Skeletal muscle satellite cell (primary cell): ENCODE measurements at regions not wholly inside any gene's neighbourhood (a gene's known extent, or its start where the extent isn't known, plus 50 kb on each side); places are given as distances from the start of the nearest gene placed in this dataset.

ENCODE experiments used
- H3K27me3 ChIP-seq: 2 replicates; pipeline ENCODE4 v1.7.0; 2013; ENCODE audit warnings: low read length; ENCODE audit not compliant: control insufficient read depth, insufficient read depth
- H3K36me3 ChIP-seq: 2 replicates; pipeline ENCODE4 v1.7.0; 2013; ENCODE audit warnings: mild to moderate bottlenecking, control low read depth, low read length; ENCODE audit not compliant: insufficient read depth
- H3K4me1 ChIP-seq: 2 replicates; pipeline ENCODE4 v1.7.0; 2013; ENCODE audit warnings: low read length; ENCODE audit not compliant: control insufficient read depth, insufficient read depth
- H3K4me2 ChIP-seq: 2 replicates; pipeline ENCODE4 v1.7.0; 2013; ENCODE audit warnings: mild to moderate bottlenecking, low read length
- H3K4me3 ChIP-seq: 2 replicates; pipeline ENCODE4 v1.7.0; 2013; ENCODE audit warnings: low read length
- H3K9ac ChIP-seq: 2 replicates; pipeline ENCODE4 v1.7.0; 2013; ENCODE audit warnings: mild to moderate bottlenecking, low read depth, low read length, moderate library complexity
- H3K9me3 ChIP-seq: replicated peaks from 2 replicates; pipeline ENCODE4 v1.7.0; 2013; ENCODE audit warnings: mild to moderate bottlenecking, control low read depth, low read length

GRCh38 chr7:1359681-1360485 is 99.4 kb downstream of the MICALL2 start:
- H3K27me3 ChIP-seq = peaks cover 22% of the 10 kb centered on the region
- H3K4me3 ChIP-seq = no peak overlapping the region
- H3K36me3 ChIP-seq = no peaks in the 10 kb centered on the region
- H3K4me2 ChIP-seq = no peak overlapping the region
- H3K9ac ChIP-seq = no peak overlapping the region
- H3K9me3 ChIP-seq = no peaks in the 10 kb centered on the region
- H3K4me1 ChIP-seq = no peaks in the 10 kb centered on the region

DNA sequence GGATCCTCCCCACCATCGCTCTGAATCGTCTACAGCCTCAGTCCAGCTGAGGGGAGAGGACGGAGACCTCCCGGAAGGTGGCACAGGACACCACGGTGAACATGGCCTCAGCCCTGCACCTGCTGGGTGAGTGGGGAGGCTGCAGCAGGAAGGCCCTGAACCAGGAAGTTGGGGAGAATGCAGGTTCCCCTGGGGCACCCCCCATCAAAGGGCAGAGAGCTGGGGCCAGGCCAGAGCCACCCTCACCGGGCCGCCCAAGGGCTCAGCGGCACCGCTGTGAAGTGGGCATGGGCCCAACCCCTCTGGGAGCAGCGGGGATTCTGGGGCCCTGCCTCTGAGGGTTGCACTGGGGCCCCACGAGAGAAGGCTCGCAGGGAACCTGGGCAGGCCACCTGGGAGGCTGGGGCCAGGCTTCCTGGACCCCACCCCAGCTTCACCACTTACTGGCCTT is 98.7 kb downstream of the MICALL2 start:
- no peak overlapping the region for H3K9ac ChIP-seq
- H3K4me2 ChIP-seq = no peak overlapping the region
- peaks cover 23% of the 10 kb centered on the region for H3K27me3 ChIP-seq
- no peaks in the 10 kb centered on the region for H3K4me1 ChIP-seq
- no peak overlapping the region for H3K4me3 ChIP-seq
- H3K36me3 ChIP-seq = no peaks in the 10 kb centered on the region
- no peaks in the 10 kb centered on the region for H3K9me3 ChIP-seq

DNA sequence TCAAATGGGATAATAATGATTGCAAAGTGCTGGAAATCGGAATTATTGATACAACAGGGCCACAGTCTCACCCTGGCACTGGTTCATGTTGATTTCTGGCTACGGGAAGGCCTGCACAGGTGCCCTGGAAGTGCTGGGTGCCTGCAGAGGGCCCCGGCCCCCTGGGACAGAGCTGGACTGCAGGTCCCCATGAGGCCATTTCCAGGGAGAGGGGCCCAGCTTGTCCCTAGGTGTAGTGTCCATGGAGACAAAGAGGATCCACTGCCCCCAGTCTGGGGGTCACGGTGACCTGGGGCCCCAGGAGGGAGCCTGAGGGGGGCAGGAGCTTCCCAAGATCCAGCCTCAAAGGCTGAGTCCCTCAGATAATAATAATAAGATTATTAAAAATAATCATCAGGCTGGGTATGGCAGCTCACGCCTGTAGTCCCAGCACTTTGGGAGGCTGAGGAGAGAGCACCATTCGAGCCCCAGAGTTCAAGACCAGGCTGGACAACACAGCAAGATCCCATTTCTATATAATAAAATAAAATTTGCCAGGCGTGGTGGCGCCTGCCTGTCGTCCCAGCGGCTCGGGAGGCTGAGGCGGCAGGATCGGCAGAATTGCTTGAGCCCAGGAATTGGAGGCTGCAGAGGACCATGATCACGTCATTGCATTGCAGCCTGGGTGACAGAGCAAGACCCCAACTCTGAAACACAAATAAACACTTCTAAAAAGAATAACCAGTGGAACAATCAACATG is 98.1 kb downstream of the MICALL2 start:
- no peak overlapping the region for H3K4me2 ChIP-seq
- no peak overlapping the region for H3K9ac ChIP-seq
- H3K9me3 ChIP-seq = no peaks in the 10 kb centered on the region
- H3K27me3 ChIP-seq = peaks cover 25% of the 10 kb centered on the region
- H3K4me3 ChIP-seq = no peak overlapping the region
- H3K36me3 ChIP-seq = no peaks in the 10 kb centered on the region
- no peaks in the 10 kb centered on the region for H3K4me1 ChIP-seq

DNA sequence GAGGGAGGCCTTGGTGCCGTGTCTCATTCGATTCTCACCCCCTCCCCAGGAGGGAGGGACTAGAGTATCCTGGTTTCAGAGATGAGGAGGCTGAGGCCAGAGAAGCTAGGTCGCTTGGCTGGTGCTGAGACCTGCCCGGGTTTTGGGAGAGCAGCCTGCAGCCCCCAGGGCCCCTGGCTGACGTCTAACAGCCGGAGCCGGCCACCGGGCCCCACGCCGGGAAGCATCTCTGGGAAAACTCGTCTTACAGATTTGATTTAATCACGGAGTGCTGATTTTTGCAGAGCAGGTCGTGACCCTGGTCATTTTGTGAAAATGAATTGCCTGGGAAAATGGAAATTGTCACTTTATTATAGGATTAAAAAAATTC is 97.5 kb downstream of the MICALL2 start:
- Histone ChIP-seq H3K27me3 (peaks cover 29% of the 10 kb centered on the region), H3K9me3 (no peaks in the 10 kb centered on the region), H3K4me3 (no peak overlapping the region), H3K4me1 (no peaks in the 10 kb centered on the region), H3K9ac (no peak overlapping the region), H3K4me2 (no peak overlapping the region), H3K36me3 (no peaks in the 10 kb centered on the region)

DNA sequence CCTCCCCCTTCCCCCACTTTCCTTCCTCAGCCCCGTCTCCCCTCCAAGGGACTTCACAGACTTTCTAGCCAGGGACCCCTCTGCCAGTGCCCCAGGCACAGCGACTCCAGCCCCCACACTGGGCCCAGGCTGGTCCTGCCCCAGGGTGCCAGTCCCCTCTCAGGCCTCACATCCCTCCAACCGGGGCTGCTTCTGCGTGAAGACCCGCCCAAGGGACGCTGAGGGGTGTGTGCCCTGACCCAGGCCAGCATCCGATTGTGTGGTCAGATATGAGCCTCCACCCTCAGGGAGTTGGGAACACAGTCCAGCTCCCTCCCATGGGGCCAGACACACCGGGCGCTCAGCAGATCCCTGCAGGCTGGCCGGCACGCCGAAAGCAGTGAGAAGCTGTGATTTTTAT is 97.0 kb downstream of the MICALL2 start:
- Histone ChIP-seq H3K36me3 (no peaks in the 10 kb centered on the region), H3K9ac (no peak overlapping the region), H3K4me3 (no peak overlapping the region), H3K9me3 (no peaks in the 10 kb centered on the region), H3K4me2 (no peak overlapping the region), H3K27me3 (peaks cover 35% of the 10 kb centered on the region), H3K4me1 (no peaks in the 10 kb centered on the region)

DNA sequence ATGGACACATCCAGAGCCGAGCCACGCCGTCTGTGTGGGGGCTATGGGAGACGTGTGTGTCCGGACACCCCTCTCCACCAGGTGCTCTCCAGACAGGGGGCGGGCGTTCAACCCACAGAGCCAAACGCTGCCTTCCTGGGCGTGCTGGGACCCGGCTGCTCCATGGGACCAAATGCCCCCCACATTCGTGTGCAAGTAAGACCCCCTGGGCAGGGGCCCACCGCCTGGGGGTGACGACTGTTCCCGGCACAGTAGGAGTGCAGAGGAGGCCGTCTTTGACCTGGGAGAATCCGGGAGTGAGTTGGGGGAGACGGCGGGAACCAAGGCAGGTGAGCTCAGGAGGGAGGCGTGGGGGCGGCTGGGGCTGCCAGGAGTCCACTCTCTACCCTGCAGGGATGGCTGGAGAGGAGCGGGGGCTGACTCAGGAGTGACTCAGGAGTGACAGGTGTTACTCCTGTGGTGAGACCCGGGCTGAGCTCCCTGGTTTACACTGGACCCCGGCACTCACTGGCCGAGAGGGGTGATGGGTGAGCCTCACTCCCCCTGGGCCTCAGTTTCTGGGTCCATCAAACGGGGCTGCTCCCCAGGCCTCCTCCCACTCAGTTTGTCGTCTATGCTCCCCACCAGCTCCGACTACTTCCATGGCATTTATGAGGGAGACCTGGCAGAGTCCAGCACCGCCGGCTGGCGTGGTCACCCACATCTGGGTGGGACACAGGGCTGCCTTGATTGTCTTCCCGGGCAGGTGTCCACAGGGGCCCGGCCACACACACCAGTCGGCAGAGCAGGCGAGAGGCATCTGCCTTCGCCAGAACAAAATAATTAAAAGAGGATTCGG is 95.0 kb downstream of the MICALL2 start:
- Histone ChIP-seq H3K9me3 (no peaks in the 10 kb centered on the region), H3K36me3 (no peaks in the 10 kb centered on the region), H3K4me2 (no peak overlapping the region), H3K27me3 (peaks cover 46% of the 10 kb centered on the region), H3K4me3 (no peak overlapping the region), H3K4me1 (no peaks in the 10 kb centered on the region), H3K9ac (no peak overlapping the region)

DNA sequence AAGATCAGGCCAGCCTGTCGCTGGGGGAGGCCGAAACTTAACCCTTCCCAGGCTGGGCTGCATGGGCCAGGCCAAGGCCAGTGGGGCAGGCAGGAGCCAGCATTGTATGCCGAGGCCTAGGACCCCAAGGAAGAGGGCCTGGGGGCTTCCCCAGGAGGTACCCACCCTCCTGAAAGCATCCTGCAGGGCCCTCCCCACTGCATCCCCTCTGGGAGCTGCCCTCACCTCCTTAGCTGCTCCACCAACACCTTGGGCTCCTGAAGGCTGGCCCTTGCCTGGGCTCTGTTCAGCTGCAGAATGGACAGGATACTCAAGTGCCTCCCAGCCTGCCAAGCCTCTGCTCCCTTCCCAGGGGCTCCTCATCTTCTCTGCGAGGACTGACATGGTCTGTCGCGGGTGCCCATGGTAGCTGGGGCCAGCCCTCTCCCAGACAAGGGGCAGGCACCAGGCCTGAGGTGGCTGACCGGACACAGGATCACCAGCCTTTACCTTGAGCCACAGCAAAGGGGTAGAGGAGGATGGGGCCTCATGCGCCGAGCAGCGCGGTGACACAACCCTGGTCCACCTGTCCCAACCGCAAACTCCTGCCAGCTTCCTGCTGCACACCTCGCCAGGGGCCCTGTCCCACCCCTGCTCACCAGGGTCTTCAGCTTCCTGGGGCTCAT is 94.2 kb downstream of the MICALL2 start:
- H3K27me3 ChIP-seq = peaks cover 50% of the 10 kb centered on the region
- no peaks in the 10 kb centered on the region for H3K9me3 ChIP-seq
- H3K4me3 ChIP-seq = no peak overlapping the region
- H3K36me3 ChIP-seq = no peaks in the 10 kb centered on the region
- no peaks in the 10 kb centered on the region for H3K4me1 ChIP-seq
- H3K4me2 ChIP-seq = no peak overlapping the region
- no peak overlapping the region for H3K9ac ChIP-seq

GRCh38 chr7:1365846-1366245 is 93.4 kb downstream of the MICALL2 start:
- peaks cover 58% of the 10 kb centered on the region for H3K27me3 ChIP-seq

DNA sequence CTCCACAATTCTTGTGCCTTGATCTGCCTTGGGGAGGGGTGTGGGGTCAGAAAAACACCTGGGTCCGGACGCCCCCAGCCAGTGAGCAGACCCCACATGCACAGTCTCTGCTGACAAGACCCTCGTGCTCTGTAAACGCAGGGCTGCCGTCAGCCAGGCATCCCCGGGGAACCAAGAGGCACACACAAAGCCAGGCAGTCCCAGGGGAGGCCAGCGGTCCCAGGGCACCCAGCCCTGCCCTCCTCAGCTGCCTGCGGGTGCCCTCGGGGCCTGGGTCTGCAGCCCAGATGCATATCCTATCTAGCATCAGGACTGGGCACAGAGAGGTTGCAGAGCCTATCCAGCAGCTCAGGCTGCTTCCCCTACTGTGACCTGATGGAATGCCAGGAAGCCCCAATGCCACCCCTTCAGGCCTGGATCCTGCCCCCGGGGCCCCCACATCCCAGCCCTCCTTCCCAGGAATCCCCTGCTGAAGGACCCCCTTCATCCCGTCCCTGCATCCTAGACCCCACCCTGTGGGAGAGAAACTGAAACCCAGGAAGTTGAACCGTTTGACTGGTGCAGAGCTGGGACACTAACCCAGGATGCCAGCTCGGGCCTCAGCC is 92.4 kb downstream of the MICALL2 start:
- Histone ChIP-seq H3K9ac (no peak overlapping the region), H3K9me3 (no peaks in the 10 kb centered on the region), H3K4me1 (no peaks in the 10 kb centered on the region), H3K4me3 (no peak overlapping the region), H3K4me2 (no peak overlapping the region), H3K36me3 (no peaks in the 10 kb centered on the region), H3K27me3 (peaks cover 64% of the 10 kb centered on the region)

More at GRCh38 chr7:1365846-1366245, 93.4 kb downstream of the MICALL2 start:
- Histone ChIP-seq H3K36me3 (no peaks in the 10 kb centered on the region), H3K4me3 (no peak overlapping the region), H3K4me2 (no peak overlapping the region), H3K4me1 (no peaks in the 10 kb centered on the region), H3K9ac (no peak overlapping the region), H3K9me3 (no peaks in the 10 kb centered on the region)

GRCh38 chr7:1367501-1368183 is 91.6 kb downstream of the MICALL2 start:
- no peaks in the 10 kb centered on the region for H3K36me3 ChIP-seq
- H3K4me3 ChIP-seq = no peak overlapping the region
- H3K27me3 ChIP-seq = peaks cover 69% of the 10 kb centered on the region
- no peaks in the 10 kb centered on the region for H3K4me1 ChIP-seq
- H3K9ac ChIP-seq = no peak overlapping the region
- no peaks in the 10 kb centered on the region for H3K9me3 ChIP-seq
- H3K4me2 ChIP-seq = no peak overlapping the region
